Body of pancreas (tissue), 4 donors: ENCODE measurements at regions not wholly inside any gene's neighbourhood (a gene's known extent, or its start where the extent isn't known, plus 50 kb on each side); places are given as distances from the start of the nearest gene placed in this dataset.

Experiments used
- ATAC-seq: fragments of 150-250 bp; one replicate; pipeline ENCODE4 v1.9.1; 2016
- DNase-seq, 4 donors: peaks; one replicate each; pipeline ENCODE4 v3.0.0-alpha.2; 2019
- H3K27ac ChIP-seq, 4 donors: fragments of 200-600 bp; sonication (generic); 1 replicate in 3 of 4; 2 replicates in 1 of 4; pipeline versions ENCODE4 v1.5.1 to v1.6.1; 2016 to 2019; ENCODE audit warnings: mild to moderate bottlenecking in 1 of 4, mixed read lengths in 1 of 4, moderate library complexity in 1 of 4
- H3K27me3 ChIP-seq, 2 donors: fragments of 200-600 bp; sonication (generic); one replicate each; pipeline ENCODE4 v1.6.0; 2016; ENCODE audit warnings: mild to moderate bottlenecking in 1 of 2
- H3K36me3 ChIP-seq, 2 donors: fragments of 200-600 bp; sonication (generic); replicated peaks in 1 of 2; 2 replicates each; pipeline ENCODE4 v1.5.1; 2016; ENCODE audit warnings: low read depth in 2 of 2; ENCODE audit not compliant: insufficient read depth in 1 of 2
- H3K4me1 ChIP-seq: fragments of 200-600 bp; sonication (generic); one replicate; pipeline ENCODE4 v1.6.0; 2016
- H3K4me3 ChIP-seq, 2 donors: fragments of 200-600 bp; sonication (generic); 1 replicate in 1 of 2; 2 replicates in 1 of 2; pipeline ENCODE4 v1.5.1; 2016 to 2019
- H3K9me3 ChIP-seq, 3 donors: fragments of 200-600 bp; sonication (generic); 1 replicate in 2 of 3; 2 replicates in 1 of 3; pipeline ENCODE4 v1.5.1; 2016
- CTCF ChIP-seq, 7 experiments: fragments of 450-650 bp in 4 of 7; fragments of 200-600 bp in 3 of 7; sonication (generic) in 3 of 7; IDR thresholded peaks; one replicate each; pipeline ENCODE4 v1.5.1; 2016 to 2019; ENCODE audit warnings: antibody characterized with exemption in 7 of 7
- POLR2A ChIP-seq, 3 donors: fragments of 450-650 bp; IDR thresholded peaks; one replicate each; pipeline ENCODE4 v1.6.1; 2016; ENCODE audit warnings: antibody characterized with exemption in 3 of 3, mild to moderate bottlenecking in 2 of 3
- WGBS, 2 donors: methylation state at CpG; one replicate each; pipeline ENCODE4 v1.1.5; 2017; 5-methylcytosine and 5-hydroxymethylcytosine counted together
- intact Hi-C: fragments of 100-400 bp; cut with DNase I; formaldehyde crosslinking; loops from one replicate; pipeline ENCODE4 v1.15.1; 2023

GRCh38 chr6:20351534-20351933 lies 50.1 kb upstream of the E2F3 start:
- H3K36me3 ChIP-seq: no peaks in the 10 kb centered on the region
- ATAC-seq (no peak), DNase-seq (no peak)
- no peak overlapping the region for H3K4me3 ChIP-seq
- no peaks in the 10 kb centered on the region for H3K4me1 ChIP-seq
- TF ChIP-seq POLR2A (IDR thresholded peaks at IDR 0.05) (no peak), CTCF (IDR thresholded peaks at IDR 0.05) (no peak)
- 67 to 68% methylated on average over 4 of the region's 4 CpGs for WGBS, 2 donors
- intact Hi-C loops: no loop called here
- no peak overlapping the region for H3K27ac ChIP-seq
- peaks cover 0 to 5% (median 0%) of the 10 kb centered on the region in 3 donors for H3K9me3 ChIP-seq
- no peaks in the 10 kb centered on the region for H3K27me3 ChIP-seq
